ENCODE measurements at regions not wholly inside any gene's neighbourhood (a gene's known extent, or its start where the extent isn't known, plus 50 kb on each side); places are given as distances from the start of the nearest gene placed in this dataset.

DNA sequence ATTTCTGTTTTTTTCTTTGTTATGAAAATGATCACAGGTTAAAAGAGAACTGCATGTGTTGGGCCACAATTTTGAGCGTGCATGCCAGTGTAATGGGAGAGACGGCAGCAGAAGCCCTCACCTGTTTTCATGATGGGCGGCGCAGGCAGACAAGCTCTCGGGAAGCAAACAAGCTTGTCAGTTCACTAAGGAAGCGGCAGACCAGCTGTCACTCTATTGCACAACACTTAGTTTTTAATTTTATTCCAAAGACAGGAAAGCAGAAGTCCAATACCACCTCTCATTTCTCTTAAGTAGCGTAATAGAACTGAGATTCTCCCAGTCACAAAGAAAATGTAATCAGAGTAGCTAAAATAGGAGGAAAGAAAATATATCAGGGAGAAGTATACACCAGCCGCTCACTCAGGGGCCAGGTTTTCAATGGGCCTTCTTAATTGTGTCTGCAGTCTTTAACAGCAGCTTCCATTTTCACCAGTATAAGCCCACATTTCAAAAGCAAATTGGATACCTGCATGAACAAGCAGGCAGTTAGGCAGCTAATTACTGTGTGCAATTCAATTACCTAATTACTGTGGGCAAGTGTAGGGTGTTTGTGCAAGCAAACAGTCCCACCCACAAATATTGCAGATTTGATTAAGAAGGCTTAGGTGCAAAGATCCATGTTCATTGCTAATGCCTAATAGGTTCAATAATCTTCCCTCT lies 711.4 kb downstream of the DIAPH3 start:
- TF ChIP-seq, protein P1, sequence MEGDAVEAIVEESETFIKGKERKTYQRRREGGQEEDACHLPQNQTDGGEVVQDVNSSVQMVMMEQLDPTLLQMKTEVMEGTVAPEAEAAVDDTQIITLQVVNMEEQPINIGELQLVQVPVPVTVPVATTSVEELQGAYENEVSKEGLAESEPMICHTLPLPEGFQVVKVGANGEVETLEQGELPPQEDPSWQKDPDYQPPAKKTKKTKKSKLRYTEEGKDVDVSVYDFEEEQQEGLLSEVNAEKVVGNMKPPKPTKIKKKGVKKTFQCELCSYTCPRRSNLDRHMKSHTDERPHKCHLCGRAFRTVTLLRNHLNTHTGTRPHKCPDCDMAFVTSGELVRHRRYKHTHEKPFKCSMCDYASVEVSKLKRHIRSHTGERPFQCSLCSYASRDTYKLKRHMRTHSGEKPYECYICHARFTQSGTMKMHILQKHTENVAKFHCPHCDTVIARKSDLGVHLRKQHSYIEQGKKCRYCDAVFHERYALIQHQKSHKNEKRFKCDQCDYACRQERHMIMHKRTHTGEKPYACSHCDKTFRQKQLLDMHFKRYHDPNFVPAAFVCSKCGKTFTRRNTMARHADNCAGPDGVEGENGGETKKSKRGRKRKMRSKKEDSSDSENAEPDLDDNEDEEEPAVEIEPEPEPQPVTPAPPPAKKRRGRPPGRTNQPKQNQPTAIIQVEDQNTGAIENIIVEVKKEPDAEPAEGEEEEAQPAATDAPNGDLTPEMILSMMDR (IDR thresholded peaks at IDR 0.05; ENCODE audit: unreplicated experiment) = no peak
- Mint-ChIP-seq H3K36me3 (ENCODE audit: insufficient read depth, unreplicated experiment) (no peaks in the 10 kb centered on the region), H3K27me3 (ENCODE audit: unreplicated experiment) (no peaks in the 10 kb centered on the region), H3K27ac (ENCODE audit: unreplicated experiment) (no peak overlapping the region), H3K9me3 (ENCODE audit: low read depth, unreplicated experiment) (no peaks in the 10 kb centered on the region), H3K4me3 (ENCODE audit: low read depth, unreplicated experiment) (no peak overlapping the region), H3K4me1 (ENCODE audit: low read depth, unreplicated experiment) (no peaks in the 10 kb centered on the region)
- intact Hi-C loops (cut with micrococcal nuclease; ENCODE audit: unreplicated experiment) = no loop called here
- no peak for DNase-seq
- CTCF ChIA-PET = no interaction called here
- BruUV-seq (replicated peaks) = no TSS peak

DNA sequence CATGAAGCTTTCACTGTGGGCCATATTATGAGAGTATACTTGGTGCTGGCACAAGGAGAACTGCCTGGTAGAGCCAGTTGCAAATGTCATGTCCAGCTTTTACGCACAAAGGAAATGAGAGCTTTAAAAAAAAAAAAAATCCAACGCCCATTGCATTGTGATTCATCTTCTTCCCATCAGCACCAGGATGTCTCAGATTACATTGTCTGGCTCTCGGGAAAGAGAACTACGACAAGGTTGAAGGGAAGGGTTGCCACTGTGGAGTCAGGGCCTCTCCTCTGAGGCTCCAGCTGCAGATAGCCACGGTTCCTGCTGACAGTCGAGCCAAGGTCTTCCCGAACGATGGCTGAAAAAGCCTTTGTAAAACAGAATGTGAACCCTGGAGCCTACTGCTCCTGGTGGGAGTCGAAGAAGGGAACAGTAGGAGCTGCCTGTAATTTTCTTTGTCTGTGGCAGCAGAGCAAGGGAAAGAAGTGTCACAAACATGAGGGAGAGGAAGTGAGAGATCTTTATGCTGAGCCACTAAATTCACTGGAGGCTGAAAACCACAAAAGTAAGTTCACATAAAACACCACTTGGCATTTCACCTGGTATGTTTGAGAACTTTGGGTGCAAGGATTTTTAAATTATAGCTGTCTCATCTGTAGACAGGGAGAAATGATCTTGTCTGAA lies 704.7 kb downstream of the DIAPH3 start:
- Mint-ChIP-seq H3K9me3 (ENCODE audit: low read depth, unreplicated experiment) (no peaks in the 10 kb centered on the region), H3K4me1 (ENCODE audit: low read depth, unreplicated experiment) (no peaks in the 10 kb centered on the region), H3K4me3 (ENCODE audit: low read depth, unreplicated experiment) (no peak overlapping the region), H3K36me3 (ENCODE audit: insufficient read depth, unreplicated experiment) (no peaks in the 10 kb centered on the region), H3K27me3 (ENCODE audit: unreplicated experiment) (no peaks in the 10 kb centered on the region), H3K27ac (ENCODE audit: unreplicated experiment) (no peak overlapping the region)
- CTCF ChIA-PET = no interaction called here
- TF ChIP-seq, protein P1 (IDR thresholded peaks at IDR 0.05; ENCODE audit: unreplicated experiment) = no peak
- DNase-seq = no peak
- no TSS peak for BruUV-seq (replicated peaks)
- intact Hi-C loops (cut with micrococcal nuclease; ENCODE audit: unreplicated experiment) = no loop called here

DNA sequence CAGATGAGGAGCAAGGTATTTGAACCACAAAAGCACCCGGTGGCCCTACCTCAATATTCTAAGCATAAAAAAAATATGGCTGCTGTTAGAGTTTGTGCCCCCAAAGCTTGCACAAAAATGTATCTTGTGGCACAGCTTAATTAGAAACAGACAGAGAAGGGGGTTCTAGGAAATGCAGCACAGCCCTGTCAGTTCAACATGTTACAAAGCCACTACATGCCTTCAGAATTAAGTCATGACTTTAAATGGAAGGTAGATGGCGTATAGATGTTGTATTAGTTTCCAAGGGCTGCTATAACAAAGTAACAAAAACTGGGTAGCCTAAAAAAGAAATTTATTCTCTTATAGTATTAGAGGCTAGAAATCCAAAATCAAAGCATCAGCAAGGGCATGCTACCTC lies 703.8 kb downstream of the DIAPH3 start:
- no peaks in the 10 kb centered on the region for H3K27me3 Mint-ChIP-seq (ENCODE audit: unreplicated experiment)
- CTCF ChIA-PET = no interaction called here
- H3K4me1 Mint-ChIP-seq (ENCODE audit: low read depth, unreplicated experiment) = no peaks in the 10 kb centered on the region
- no peaks in the 10 kb centered on the region for H3K36me3 Mint-ChIP-seq (ENCODE audit: insufficient read depth, unreplicated experiment)
- intact Hi-C loops (cut with micrococcal nuclease; ENCODE audit: unreplicated experiment) = no loop called here
- no peak overlapping the region for H3K27ac Mint-ChIP-seq (ENCODE audit: unreplicated experiment)
- no TSS peak for BruUV-seq (replicated peaks)
- no peak for DNase-seq
- TF ChIP-seq, protein P1 (IDR thresholded peaks at IDR 0.05; ENCODE audit: unreplicated experiment) = no peak
- H3K9me3 Mint-ChIP-seq (ENCODE audit: low read depth, unreplicated experiment) = no peaks in the 10 kb centered on the region
- H3K4me3 Mint-ChIP-seq (ENCODE audit: low read depth, unreplicated experiment) = no peak overlapping the region

- Mint-ChIP-seq H3K4me3 (ENCODE audit: low read depth, unreplicated experiment) (no peak overlapping the region), H3K27me3 (ENCODE audit: unreplicated experiment) (no peaks in the 10 kb centered on the region), H3K36me3 (ENCODE audit: insufficient read depth, unreplicated experiment) (no peaks in the 10 kb centered on the region), H3K27ac (ENCODE audit: unreplicated experiment) (no peak overlapping the region), H3K4me1 (ENCODE audit: low read depth, unreplicated experiment) (no peaks in the 10 kb centered on the region), H3K9me3 (ENCODE audit: low read depth, unreplicated experiment) (no peaks in the 10 kb centered on the region)
- TF ChIP-seq, protein P1 (IDR thresholded peaks at IDR 0.05; ENCODE audit: unreplicated experiment) = no peak
- CTCF ChIA-PET = no interaction called here
- BruUV-seq (replicated peaks) = no TSS peak
- intact Hi-C loops (cut with micrococcal nuclease; ENCODE audit: unreplicated experiment) = no loop called here
- no peak for DNase-seq
These were observed 702.3 kb downstream of the DIAPH3 start for GRCh38 chr13:59461411-59461810.
